HG03060 (cell line): ENCODE measurements at regions not wholly inside any gene's neighbourhood (a gene's known extent, or its start where the extent isn't known, plus 50 kb on each side); places are given as distances from the start of the nearest gene placed in this dataset.
"Not testable (repeated sequence)": the region's sequence is repeated elsewhere in the genome, so short reads cannot be mapped to it uniquely, and the experiment has no call there.

Source experiments
- ATAC-seq: cut with Tn5 transposase; IDR thresholded peaks from one replicate; pipeline ENCODE4 v1.9.1; 2021; ENCODE audit warnings: low read depth, moderate number of reproducible peaks; ENCODE audit not compliant: unreplicated experiment

- no peak for ATAC-seq
Observed at GRCh38 chr11:121909596-121909995, 206.4 kb downstream of the BLID start.

- no peak for ATAC-seq
Observed at GRCh38 chr11:121907379-121907778, 208.6 kb downstream of the BLID start.

GRCh38 chr11:121904148-121904547, 211.9 kb downstream of the BLID start:
- ATAC-seq: no peak

GRCh38 chr11:121901886-121902285, 214.1 kb downstream of the BLID start:
- no peak for ATAC-seq

GRCh38 chr11:121901417-121901816, 214.6 kb downstream of the BLID start:
- not testable (repeated sequence) for ATAC-seq

- ATAC-seq: no peak
Observed at GRCh38 chr11:121899520-121899919, 216.5 kb downstream of the BLID start.

- ATAC-seq: no peak
Observed at GRCh38 chr11:121898903-121899302, 217.1 kb downstream of the BLID start.

- ATAC-seq: no peak
Observed at GRCh38 chr11:121895919-121896318, 220.1 kb downstream of the BLID start.

GRCh38 chr11:121894581-121894980, 221.4 kb downstream of the BLID start:
- no peak for ATAC-seq

GRCh38 chr11:121892863-121893262, 223.2 kb downstream of the BLID start:
- no peak for ATAC-seq

GRCh38 chr11:121892131-121892681, 223.8 kb downstream of the BLID start:
- ATAC-seq: no peak

- no peak for ATAC-seq
Observed at GRCh38 chr11:121890946-121891515, 225.0 kb downstream of the BLID start.

- no peak for ATAC-seq
Observed at GRCh38 chr11:121890377-121890776, 225.6 kb downstream of the BLID start.

- no peak for ATAC-seq
Observed at GRCh38 chr11:121889931-121890330, 226.1 kb downstream of the BLID start.

- no peak for ATAC-seq
Observed at GRCh38 chr11:121889186-121889585, 226.8 kb downstream of the BLID start.

GRCh38 chr11:121887976-121888557, 227.9 kb downstream of the BLID start:
- ATAC-seq: no peak

GRCh38 chr11:121887569-121887968, 228.4 kb downstream of the BLID start:
- ATAC-seq: no peak

GRCh38 chr11:121886996-121887395, 229.0 kb downstream of the BLID start:
- no peak for ATAC-seq

- no peak for ATAC-seq
Observed at GRCh38 chr11:121886005-121886734, 229.8 kb downstream of the BLID start.

GRCh38 chr11:121884626-121885025, 231.4 kb downstream of the BLID start:
- ATAC-seq: no peak

- no peak for ATAC-seq
Observed at GRCh38 chr11:121881806-121882205, 234.2 kb downstream of the BLID start.

- ATAC-seq: no peak
Observed at GRCh38 chr11:121877152-121877551, 238.9 kb downstream of the BLID start.
